ENCODE measurements at regions not wholly inside any gene's neighbourhood (a gene's known extent, or its start where the extent isn't known, plus 50 kb on each side); places are given as distances from the start of the nearest gene placed in this dataset.

DNA sequence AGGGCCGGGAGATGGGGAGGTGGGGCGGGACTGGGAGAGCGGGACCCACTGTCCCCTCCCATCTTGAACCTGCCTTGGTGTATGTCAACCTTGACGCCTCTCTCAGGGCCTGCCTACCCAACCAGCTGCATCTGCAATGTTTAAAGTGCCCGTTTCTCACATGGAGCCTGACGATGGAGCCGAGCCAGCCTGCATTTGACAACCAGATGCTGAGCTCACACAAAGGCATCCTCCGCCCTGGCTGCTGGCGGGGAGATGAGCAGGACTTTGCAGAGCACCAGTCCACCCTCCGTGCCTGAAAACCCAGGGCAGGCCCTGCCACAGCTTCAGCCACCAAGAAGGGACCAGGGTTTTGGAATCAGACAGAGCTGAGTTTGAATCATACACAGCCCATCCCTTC lies 141.1 kb upstream of the SMIM23 start:
- FAIRE-seq (no peak), DNase-seq (ENCODE audit: low read depth in 1 of 2, low spot score in 2 of 2) (no peak)
- Histone ChIP-seq H3K9ac (replicated peaks in 1 of 4; ENCODE audit: extremely low read depth in 1 of 4, low read depth in 3 of 4, low read length in 3 of 4) (no peak overlapping the region; a peak in 1 of 7 replicates), H3K56ac (replicated peaks; ENCODE audit: insufficient read length, low read depth, low read length) (no peak overlapping the region), H3K14ac (ENCODE audit: insufficient read length) (no peak overlapping the region), H4K20me1 (replicated peaks in 1 of 2; ENCODE audit: control insufficient read depth in 1 of 2, insufficient read depth in 2 of 2, low read length in 2 of 2) (no peaks in the 10 kb centered on the region), H3K4me3 (ENCODE audit: extremely low read depth in 1 of 4, insufficient read depth in 2 of 4, low read depth in 3 of 4, low read length in 4 of 4) (no peak overlapping the region), H3K4ac (replicated peaks; ENCODE audit: insufficient read length, low read depth, low read length) (no peak overlapping the region), H3K79me2 (ENCODE audit: control insufficient read depth in 1 of 2, insufficient read depth in 2 of 2, low read length in 2 of 2) (no peaks in the 10 kb centered on the region), H2BK12ac (ENCODE audit: low read depth, low read length) (peak overlapping the region; percentile 10; the same call in 1 of the 2 replicates), H2BK120ac (replicated peaks; ENCODE audit: low read depth, low read length) (no peak overlapping the region), H3K9me3 (ENCODE audit: insufficient read depth in 2 of 2, low read depth in 1 of 2, low read length in 1 of 2) (no peaks in the 10 kb centered on the region), H4K8ac (ENCODE audit: extremely low read depth, insufficient read depth, low read length) (no peak overlapping the region), H2AK5ac (ENCODE audit: low read depth, low read length) (no peak overlapping the region), H3K23me2 (ENCODE audit: low read depth, low read length) (peaks cover 2% of the 10 kb centered on the region; the same call in 1 of the 2 replicates), H4K91ac (replicated peaks; ENCODE audit: insufficient read length, low read length) (no peak overlapping the region), H2AFZ (ENCODE audit: low read length) (no peak overlapping the region), H2BK20ac (ENCODE audit: low read length) (no peak overlapping the region), H4K5ac (ENCODE audit: insufficient read length, low read depth, low read length) (no peak overlapping the region), H2BK5ac (ENCODE audit: low read depth, low read length) (no peak overlapping the region), H3K18ac (ENCODE audit: extremely low read depth, low read length) (no peak overlapping the region), H3K27me3 (replicated peaks in 1 of 4; ENCODE audit: control insufficient read depth in 3 of 4, extremely low read depth in 1 of 4, insufficient read depth in 3 of 4, low read length in 3 of 4) (no peaks in the 10 kb centered on the region; a peak in 1 of 7 replicates), H3K4me2 (ENCODE audit: insufficient read depth in 1 of 2, low read depth in 2 of 2, low read length in 2 of 2) (no peak overlapping the region), H3K23ac (ENCODE audit: insufficient read length) (no peak overlapping the region), H3K36me3 (ENCODE audit: control insufficient read depth in 2 of 4, insufficient read depth in 4 of 4, low read length in 3 of 4) (no peaks in the 10 kb centered on the region), H3K27ac (ENCODE audit: low read depth, low read length) (no peak overlapping the region), H3K4me1 (replicated peaks in 1 of 4; ENCODE audit: control insufficient read depth in 3 of 4, insufficient read depth in 4 of 4, low read length in 3 of 4) (peaks cover 0 to 8% (median 4%) of the 10 kb centered on the region in 4 experiments; a peak in 4 of 7 replicates), H3K79me1 (ENCODE audit: low read depth, low read length) (no peaks in the 10 kb centered on the region), H2BK15ac (ENCODE audit: low read length) (no peak overlapping the region)
- WGBS, 2 experiments (ENCODE audit: extremely low coverage in 1 of 2, insufficient coverage in 1 of 2, insufficient read length in 1 of 2, insufficient replicate concordance in 2 of 2, low coverage in 1 of 2, low lambda C conversion rate in 2 of 2, missing lambda C conversion rate in 1 of 2), result 89% methylated on average over 10 of the region's 10 CpGs; no CpG with 5 or more reads in 1 of the 2 experiments
- CTCF ChIA-PET (ENCODE audit: partially characterized antibody), result interaction anchor here (1.2 to 2.3 kb wide), 4 partner anchors 34 to 202 kb away, joined by 3 to 5 read pairs (median 4); no protein-coding TSS in a partner anchor
- no peak for TF ChIP-seq ZNF274 (IDR thresholded peaks at IDR 0.05; ENCODE audit: borderline replicate concordance, extremely low read depth, low read length)
- TF ChIP-seq KDM1A (IDR thresholded peaks at IDR 0.05; ENCODE audit: borderline replicate concordance, low read length), result no peak
- no peak for TF ChIP-seq TCF12 (IDR thresholded peaks at IDR 0.05; ENCODE audit: low read depth, low read length)
- TF ChIP-seq NRF1 (IDR thresholded peaks at IDR 0.05; ENCODE audit: low read depth, low read length), result no peak
- TF ChIP-seq POLR2A (IDR thresholded peaks at IDR 0.05; ENCODE audit: control extremely low read depth in 1 of 2, low read depth in 2 of 2, low read length in 2 of 2), result no peak
- TF ChIP-seq, protein P1, sequence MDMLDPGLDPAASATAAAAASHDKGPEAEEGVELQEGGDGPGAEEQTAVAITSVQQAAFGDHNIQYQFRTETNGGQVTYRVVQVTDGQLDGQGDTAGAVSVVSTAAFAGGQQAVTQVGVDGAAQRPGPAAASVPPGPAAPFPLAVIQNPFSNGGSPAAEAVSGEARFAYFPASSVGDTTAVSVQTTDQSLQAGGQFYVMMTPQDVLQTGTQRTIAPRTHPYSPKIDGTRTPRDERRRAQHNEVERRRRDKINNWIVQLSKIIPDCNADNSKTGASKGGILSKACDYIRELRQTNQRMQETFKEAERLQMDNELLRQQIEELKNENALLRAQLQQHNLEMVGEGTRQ (IDR thresholded peaks at IDR 0.05; ENCODE audit: low read length), result no peak
- TF ChIP-seq CBX8 (IDR thresholded peaks at IDR 0.05; ENCODE audit: borderline replicate concordance, low read depth, low read length), result no peak
- TF ChIP-seq MAFK (IDR thresholded peaks at IDR 0.05; ENCODE audit: low read depth, low read length), result no peak
- TF ChIP-seq SAP30 (IDR thresholded peaks at IDR 0.05; ENCODE audit: insufficient read depth, insufficient replicate concordance, low read length), result no peak
- no peak for TF ChIP-seq RFX5 (IDR thresholded peaks at IDR 0.05; ENCODE audit: borderline replicate concordance, low read depth, low read length)
- no peak for TF ChIP-seq BACH1 (IDR thresholded peaks at IDR 0.05; ENCODE audit: low read length)
- TF ChIP-seq TBP (IDR thresholded peaks at IDR 0.05; ENCODE audit: low read depth, low read length), result no peak
- TF ChIP-seq PHF8 (conservative IDR thresholded peaks at IDR 0.05; ENCODE audit: low read depth, low read length), result no peak
- POLR2A ChIA-PET (ENCODE audit: partially characterized antibody), result interaction anchor here (2.2 kb wide), 1 partner anchor 24 kb away, joined by 6 read pairs; no protein-coding TSS in a partner anchor

Data from H1 (cell line).